Stimulated activated naive CD8-positive, alpha-beta T cell treated with anti-CD3 and anti-CD28 coated beads, Interleukin-15, Interleukin-2, amounts not matched to agents 100 U/mL and 50 U/mL, for 24 hours (primary cell): ENCODE measurements at regions not wholly inside any gene's neighbourhood (a gene's known extent, or its start where the extent isn't known, plus 50 kb on each side); places are given as distances from the start of the nearest gene placed in this dataset.

ENCODE experiments used
- ATAC-seq: fragments of 150-1000 bp; cut with Tn5 transposase; one replicate; pipeline ENCODE4 v1.10.0; 2021
- DNase-seq: peaks from one replicate; pipeline ENCODE4 v3.0.0; 2021

GRCh38 chr12:87836190-87836589 lies 193.0 kb downstream of the C12orf50 start:
- no peak for ATAC-seq
- no peak for DNase-seq

GRCh38 chr12:87828382-87828973 lies 200.7 kb downstream of the C12orf50 start:
- DNase-seq (no peak), ATAC-seq (no peak)

- ATAC-seq (no peak), DNase-seq (no peak)
Observed at GRCh38 chr12:87827638-87828264, 201.4 kb downstream of the C12orf50 start.

GRCh38 chr12:87822923-87823322 lies 206.3 kb downstream of the C12orf50 start:
- ATAC-seq, result no peak
- DNase-seq, result no peak

GRCh38 chr12:87820524-87821202 lies 208.5 kb downstream of the C12orf50 start:
- DNase-seq (no peak), ATAC-seq (no peak)

GRCh38 chr12:87818441-87818840 lies 210.8 kb downstream of the C12orf50 start:
- no peak for ATAC-seq
- no peak for DNase-seq

GRCh38 chr12:87815771-87816585 lies 213.2 kb downstream of the C12orf50 start:
- DNase-seq, result no peak
- no peak for ATAC-seq

GRCh38 chr12:87814625-87815024 lies 214.6 kb downstream of the C12orf50 start:
- DNase-seq (no peak), ATAC-seq (no peak)

- DNase-seq (no peak), ATAC-seq (no peak)
Observed at GRCh38 chr12:87813476-87814234, 215.5 kb downstream of the C12orf50 start.

GRCh38 chr12:87812681-87813080 lies 216.5 kb downstream of the C12orf50 start:
- DNase-seq (no peak), ATAC-seq (no peak)

GRCh38 chr12:87812030-87812429 lies 217.2 kb downstream of the C12orf50 start:
- ATAC-seq (no peak), DNase-seq (no peak)

GRCh38 chr12:87809916-87810315 lies 219.3 kb downstream of the C12orf50 start:
- ATAC-seq (no peak), DNase-seq (no peak)

- ATAC-seq, result no peak
- DNase-seq, result no peak
Observed at GRCh38 chr12:87807086-87807485, 222.1 kb downstream of the C12orf50 start.

GRCh38 chr12:87806310-87806709 lies 222.9 kb downstream of the C12orf50 start:
- DNase-seq (no peak), ATAC-seq (no peak)

- ATAC-seq (no peak), DNase-seq (no peak)
Observed at GRCh38 chr12:87804386-87804785, 224.8 kb downstream of the C12orf50 start.

- ATAC-seq, result no peak
- no peak for DNase-seq
Observed at GRCh38 chr12:87802721-87803011, 226.5 kb downstream of the C12orf50 start.

GRCh38 chr12:87801860-87802720 lies 227.1 kb downstream of the C12orf50 start:
- no peak for ATAC-seq
- no peak for DNase-seq

- DNase-seq (no peak), ATAC-seq (no peak)
Observed at GRCh38 chr12:87796961-87797516, 232.2 kb downstream of the C12orf50 start.

- DNase-seq, result no peak
- no peak for ATAC-seq
Observed at GRCh38 chr12:87795555-87795954, 233.6 kb downstream of the C12orf50 start.

- ATAC-seq, result no peak
- no peak for DNase-seq
Observed at GRCh38 chr12:87794854-87795253, 234.3 kb downstream of the C12orf50 start.

GRCh38 chr12:87793131-87793530 lies 236.1 kb downstream of the C12orf50 start:
- no peak for DNase-seq

More at GRCh38 chr12:87793131-87793530, 236.1 kb downstream of the C12orf50 start:
- ATAC-seq, result no peak
